ENCODE measurements at regions not wholly inside any gene's neighbourhood (a gene's known extent, or its start where the extent isn't known, plus 50 kb on each side); places are given as distances from the start of the nearest gene placed in this dataset.
A peak's percentile ranks its signal among the peaks of the same experiment; 100 is the strongest.

- no peak overlapping the region for H3K9ac ChIP-seq (ENCODE audit: low read depth, low read length, poor library complexity, severe bottlenecking)
- H3K9me3 ChIP-seq (ENCODE audit: insufficient read depth, low read depth, low read length) = no peaks in the 10 kb centered on the region
- TF ChIP-seq CTCF (conservative IDR thresholded peaks at IDR 0.05; ENCODE audit: low read length) (peak; percentile 17; the same call in 1 of the 2 replicates), EZH2phosphoT487 (IDR thresholded peaks at IDR 0.05; ENCODE audit: borderline replicate concordance) (no peak)
- no peak overlapping the region for H3K4me3 ChIP-seq (ENCODE audit: low read length, poor library complexity, severe bottlenecking)
- no peaks in the 10 kb centered on the region for H3F3A ChIP-seq (ENCODE audit: low read depth)
- no peaks in the 10 kb centered on the region for H3K9me2 ChIP-seq (replicated peaks; ENCODE audit: low read depth, low read length)
- no peaks in the 10 kb centered on the region for H3K27me3 ChIP-seq (ENCODE audit: insufficient read depth, low read length, poor library complexity, severe bottlenecking)
- no peaks in the 10 kb centered on the region for H3K36me3 ChIP-seq (ENCODE audit: insufficient read depth, low read length)
- H3K4me1 ChIP-seq (ENCODE audit: insufficient read depth, low read length, poor library complexity, severe bottlenecking) = no peaks in the 10 kb centered on the region
- no peak overlapping the region for H2AFZ ChIP-seq (ENCODE audit: low read length)
- no peaks in the 10 kb centered on the region for H3K79me2 ChIP-seq (ENCODE audit: insufficient read depth, low read length)
- H4K20me1 ChIP-seq (ENCODE audit: insufficient read depth, low read length, poor library complexity, severe bottlenecking) = no peaks in the 10 kb centered on the region
- no peak overlapping the region for H3K4me2 ChIP-seq (ENCODE audit: low read depth, low read length, poor library complexity, severe bottlenecking)
These were observed 459.0 kb upstream of the ST8SIA4 start for GRCh38 chr5:101362067-101362466.

GRCh38 chr5:101346906-101347305 lies 443.8 kb upstream of the ST8SIA4 start:
- no peaks in the 10 kb centered on the region for H3K79me2 ChIP-seq (ENCODE audit: insufficient read depth, low read length)
- H4K20me1 ChIP-seq (ENCODE audit: insufficient read depth, low read length, poor library complexity, severe bottlenecking) = no peaks in the 10 kb centered on the region
- H3K9me2 ChIP-seq (replicated peaks; ENCODE audit: low read depth, low read length) = no peaks in the 10 kb centered on the region
- TF ChIP-seq CTCF (conservative IDR thresholded peaks at IDR 0.05; ENCODE audit: low read length) (no peak), EZH2phosphoT487 (IDR thresholded peaks at IDR 0.05; ENCODE audit: borderline replicate concordance) (no peak)
- no peaks in the 10 kb centered on the region for H3K27me3 ChIP-seq (ENCODE audit: insufficient read depth, low read length, poor library complexity, severe bottlenecking)
- no peaks in the 10 kb centered on the region for H3F3A ChIP-seq (ENCODE audit: low read depth)
- H3K9ac ChIP-seq (ENCODE audit: low read depth, low read length, poor library complexity, severe bottlenecking) = no peak overlapping the region
- no peaks in the 10 kb centered on the region for H3K36me3 ChIP-seq (ENCODE audit: insufficient read depth, low read length)
- H3K4me2 ChIP-seq (ENCODE audit: low read depth, low read length, poor library complexity, severe bottlenecking) = no peak overlapping the region
- no peak overlapping the region for H2AFZ ChIP-seq (ENCODE audit: low read length)
- H3K4me1 ChIP-seq (ENCODE audit: insufficient read depth, low read length, poor library complexity, severe bottlenecking) = no peaks in the 10 kb centered on the region
- H3K9me3 ChIP-seq (ENCODE audit: insufficient read depth, low read depth, low read length) = no peaks in the 10 kb centered on the region
- H3K4me3 ChIP-seq (ENCODE audit: low read length, poor library complexity, severe bottlenecking) = no peak overlapping the region

GRCh38 chr5:101346447-101346846 lies 443.4 kb upstream of the ST8SIA4 start:
- Histone ChIP-seq H3K4me3 (ENCODE audit: low read length, poor library complexity, severe bottlenecking) (no peak overlapping the region), H3F3A (ENCODE audit: low read depth) (no peaks in the 10 kb centered on the region), H2AFZ (ENCODE audit: low read length) (no peak overlapping the region), H3K27me3 (ENCODE audit: insufficient read depth, low read length, poor library complexity, severe bottlenecking) (no peaks in the 10 kb centered on the region), H3K79me2 (ENCODE audit: insufficient read depth, low read length) (no peaks in the 10 kb centered on the region), H3K9ac (ENCODE audit: low read depth, low read length, poor library complexity, severe bottlenecking) (no peak overlapping the region), H4K20me1 (ENCODE audit: insufficient read depth, low read length, poor library complexity, severe bottlenecking) (no peaks in the 10 kb centered on the region), H3K9me3 (ENCODE audit: insufficient read depth, low read depth, low read length) (no peaks in the 10 kb centered on the region), H3K4me2 (ENCODE audit: low read depth, low read length, poor library complexity, severe bottlenecking) (no peak overlapping the region), H3K36me3 (ENCODE audit: insufficient read depth, low read length) (no peaks in the 10 kb centered on the region), H3K9me2 (replicated peaks; ENCODE audit: low read depth, low read length) (no peaks in the 10 kb centered on the region), H3K4me1 (ENCODE audit: insufficient read depth, low read length, poor library complexity, severe bottlenecking) (no peaks in the 10 kb centered on the region)
- no peak for TF ChIP-seq EZH2phosphoT487 (IDR thresholded peaks at IDR 0.05; ENCODE audit: borderline replicate concordance)
- TF ChIP-seq CTCF (conservative IDR thresholded peaks at IDR 0.05; ENCODE audit: low read length) = no peak
